HG03025 (cell line): ENCODE measurements at regions not wholly inside any gene's neighbourhood (a gene's known extent, or its start where the extent isn't known, plus 50 kb on each side); places are given as distances from the start of the nearest gene placed in this dataset.
A peak's percentile ranks its signal among the peaks of the same experiment; 100 is the strongest.

Experiments
- ATAC-seq: cut with Tn5 transposase; IDR thresholded peaks from one replicate; pipeline ENCODE4 v1.9.1; 2021; ENCODE audit warnings: mild to moderate bottlenecking, moderate library complexity; ENCODE audit not compliant: unreplicated experiment, low FRiP score

DNA sequence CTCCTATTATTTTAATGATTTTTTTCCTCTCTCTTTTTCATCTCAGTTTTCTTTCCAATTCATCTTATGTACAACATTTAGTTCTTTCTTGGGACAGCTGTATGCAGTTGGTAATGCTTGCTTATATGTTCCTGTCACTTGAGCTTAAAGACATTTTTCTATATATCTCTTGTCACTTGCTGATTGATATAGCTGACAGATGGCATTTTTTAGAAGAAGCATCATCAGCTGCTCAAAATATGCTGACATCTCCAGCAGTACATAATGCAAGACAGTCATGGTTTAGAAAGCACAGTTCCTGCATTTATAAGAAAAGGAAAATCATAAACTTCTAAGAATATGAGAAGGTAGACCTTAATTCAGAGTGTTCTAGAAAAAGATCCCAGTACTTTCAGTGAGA lies 56.5 kb downstream of the DCAF8L1 start:
- no peak for ATAC-seq

DNA sequence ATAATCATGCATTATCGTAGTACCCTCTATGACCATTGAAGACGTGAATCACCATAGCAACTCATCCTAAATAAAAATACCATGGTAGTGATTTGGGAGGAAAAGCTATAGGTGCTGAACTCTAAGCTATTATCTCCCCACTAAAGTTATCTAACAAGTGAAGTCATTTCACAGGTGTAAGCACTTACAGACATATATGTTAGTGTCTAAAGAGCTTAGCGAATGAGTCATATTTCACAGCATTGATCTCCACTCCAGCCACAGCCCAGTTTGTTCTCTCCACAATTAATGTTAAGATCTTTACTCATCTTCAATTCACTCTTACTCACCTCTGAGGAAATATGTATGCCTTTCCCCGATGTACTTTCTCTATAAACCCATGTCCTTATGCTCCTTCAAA lies 57.0 kb downstream of the DCAF8L1 start:
- ATAC-seq: no peak

- no peak for ATAC-seq
Measured at GRCh38 chrX:27918799-27919198, 62.5 kb downstream of the DCAF8L1 start.

DNA sequence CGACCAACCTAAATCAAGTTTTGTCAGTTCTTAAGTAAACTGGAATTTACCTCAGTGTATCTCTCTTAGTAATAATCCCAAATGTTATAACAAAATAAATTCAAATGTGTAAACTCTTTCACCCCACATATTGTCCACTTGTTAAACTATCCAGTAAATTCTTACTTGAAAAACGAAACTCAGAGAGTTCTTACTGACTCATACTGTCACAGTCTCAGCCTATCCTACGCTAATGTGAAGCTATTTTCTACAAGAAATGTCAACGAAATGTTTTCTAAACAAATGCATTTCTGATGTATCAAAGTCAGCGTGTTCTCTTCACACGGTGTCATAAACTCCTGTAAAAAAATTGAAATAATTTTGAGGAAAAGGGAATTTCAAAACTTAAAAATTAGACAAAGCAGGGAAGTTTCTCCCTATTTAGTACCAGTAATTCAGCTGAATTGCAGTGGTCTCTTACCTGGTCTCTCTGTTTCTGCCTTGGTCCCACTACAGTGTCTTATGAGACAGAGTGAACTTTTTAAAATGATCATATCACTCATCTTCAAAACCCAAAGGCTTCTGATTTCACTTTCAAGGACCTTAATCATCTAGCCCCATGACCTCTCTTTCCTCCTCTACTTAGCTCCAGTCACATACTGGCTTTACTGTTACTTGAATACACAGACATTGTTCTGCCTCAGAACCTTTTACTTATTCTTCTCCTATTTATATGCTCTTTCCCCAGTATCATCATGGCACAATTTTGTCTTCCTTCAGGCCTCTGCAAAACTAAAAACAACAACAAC lies 63.3 kb downstream of the DCAF8L1 start:
- no peak for ATAC-seq

DNA sequence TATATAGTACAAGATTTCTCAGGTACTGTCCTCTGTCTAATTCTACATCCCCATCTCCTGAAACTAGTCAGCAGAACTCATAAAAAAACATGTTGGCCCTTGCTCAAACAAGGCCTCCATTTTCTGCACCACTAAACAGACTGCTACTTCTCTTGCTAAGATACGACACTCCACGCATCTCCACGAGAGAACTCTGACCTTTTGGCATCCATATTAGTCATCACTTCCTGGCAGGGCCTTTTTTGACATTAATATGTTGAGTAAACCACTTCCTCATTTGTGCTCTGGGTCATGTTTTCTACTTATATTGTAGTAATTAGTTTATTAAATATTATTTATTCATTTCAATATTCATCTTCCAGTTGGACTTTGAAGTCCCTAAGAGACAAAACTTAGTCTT lies 65.6 kb downstream of the DCAF8L1 start:
- peak; percentile 65 for ATAC-seq

DNA sequence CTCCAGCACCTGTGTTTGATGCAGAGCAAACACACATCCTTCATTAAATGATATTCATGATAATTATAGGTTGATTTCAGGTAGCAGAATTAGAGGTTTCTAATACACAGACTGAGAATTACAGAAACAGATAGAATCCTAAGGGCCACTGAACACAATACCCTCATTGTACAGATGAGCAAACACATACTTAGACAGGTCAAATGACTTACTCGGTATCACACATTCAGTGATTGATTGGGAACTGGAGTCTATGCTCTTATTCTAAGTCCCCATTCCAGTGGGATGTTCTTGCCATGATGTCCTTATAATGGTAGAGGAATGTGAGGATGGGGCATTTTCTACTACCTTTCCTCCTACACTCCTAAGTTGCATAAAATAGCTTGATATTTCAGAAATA lies 70.8 kb downstream of the DCAF8L1 start:
- ATAC-seq: no peak

DNA sequence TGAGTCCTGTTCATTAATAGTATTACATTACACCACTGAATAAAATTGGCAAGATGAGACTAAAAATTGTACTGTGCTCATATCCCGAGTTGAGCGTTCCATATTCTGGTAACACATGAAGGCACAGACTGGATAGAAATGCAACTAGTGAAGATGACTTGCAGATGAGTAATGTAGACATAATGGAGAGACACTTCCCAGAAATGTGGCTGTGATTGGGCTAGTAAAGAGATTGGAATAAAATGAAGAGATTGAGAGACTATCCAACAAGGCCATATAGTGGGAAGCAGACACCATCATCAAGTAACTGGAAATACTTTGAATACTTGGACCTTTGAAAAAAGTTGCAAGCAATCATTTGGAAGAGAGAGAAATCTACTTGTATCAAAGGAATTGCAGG lies 77.3 kb downstream of the DCAF8L1 start:
- no peak for ATAC-seq

GRCh38 chrX:27893871-27894270 lies 86.1 kb downstream of the MAGEB10 start:
- ATAC-seq: no peak

GRCh38 chrX:27893211-27893610 lies 85.4 kb downstream of the MAGEB10 start:
- no peak for ATAC-seq

GRCh38 chrX:27890611-27891010 lies 82.8 kb downstream of the MAGEB10 start:
- ATAC-seq: no peak

DNA sequence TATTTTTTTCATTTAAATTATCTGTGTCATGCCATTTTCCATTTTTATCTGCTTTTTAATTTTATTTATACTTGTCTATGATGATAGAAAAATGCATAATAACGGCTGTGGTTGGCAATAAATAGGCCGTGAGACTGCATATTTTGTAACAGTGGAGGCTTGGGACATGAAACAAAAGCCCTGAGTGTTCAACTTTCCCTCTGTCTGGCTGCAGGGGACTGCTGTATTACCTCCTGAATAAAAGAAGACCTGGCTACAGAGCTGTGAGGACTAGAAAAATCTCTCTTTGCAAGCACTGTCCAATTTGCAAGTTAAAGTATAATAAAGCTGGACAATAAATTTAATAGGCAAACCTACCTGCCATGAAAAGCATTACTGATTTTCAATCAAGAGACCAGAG lies 82.1 kb downstream of the MAGEB10 start:
- no peak for ATAC-seq

- ATAC-seq: no peak
Measured at GRCh38 chrX:27884654-27885053, 76.9 kb downstream of the MAGEB10 start.

- no peak for ATAC-seq
Measured at GRCh38 chrX:27883468-27884092, 75.8 kb downstream of the MAGEB10 start.

DNA sequence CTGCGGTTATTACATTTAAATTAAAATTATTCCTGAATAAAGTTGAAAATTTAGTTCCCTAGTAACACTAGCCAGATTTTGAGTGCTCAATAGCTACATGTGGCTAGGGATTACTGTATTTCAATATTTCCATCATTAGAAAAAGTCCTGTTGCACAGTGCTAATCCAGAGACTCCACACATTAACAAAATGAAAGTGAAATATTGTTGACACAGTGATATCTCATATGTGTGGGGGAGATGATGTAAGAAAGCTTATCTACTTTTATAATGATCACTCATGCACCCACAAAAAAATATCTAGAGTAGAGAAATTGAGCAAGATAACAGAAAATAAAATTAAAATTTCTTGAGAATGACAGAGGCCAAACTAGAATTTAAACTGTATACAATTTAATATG lies 74.9 kb downstream of the MAGEB10 start:
- ATAC-seq: no peak

DNA sequence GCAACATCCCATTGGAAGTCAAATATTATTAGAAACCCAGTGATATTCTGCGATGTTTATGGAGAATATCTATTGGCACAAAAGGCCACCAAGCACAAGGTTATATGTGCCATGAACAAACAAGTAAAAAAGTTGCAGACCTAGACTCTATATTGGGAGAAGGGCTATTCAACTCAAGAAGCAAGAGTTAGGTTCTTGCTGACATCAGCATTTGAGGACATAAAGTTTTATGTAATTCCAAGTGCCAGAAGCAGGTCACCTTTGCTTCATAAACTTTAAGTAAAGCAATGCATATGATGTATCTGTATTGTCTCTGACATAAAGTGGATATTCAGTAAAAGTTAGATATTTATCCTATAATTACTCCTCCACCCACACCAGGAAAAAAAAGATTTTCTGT lies 71.1 kb downstream of the MAGEB10 start:
- ATAC-seq: no peak
